Esophagus mucosa (tissue), 1 donor: ENCODE measurements at regions not wholly inside any gene's neighbourhood (a gene's known extent, or its start where the extent isn't known, plus 50 kb on each side); places are given as distances from the start of the nearest gene placed in this dataset.
A peak's percentile ranks its signal among the peaks of the same experiment; 100 is the strongest.

Source experiments
- ATAC-seq: fragments of 200-7000 bp; cut with Tn5 transposase; one replicate; pipeline ENCODE4 v1.9.1; 2020
- donor health status: DM: yes; HTN: yes; CAD: no.

GRCh38 chr4:54986095-54986846 is 139.1 kb downstream of the KDR start:
- no peak for ATAC-seq

- ATAC-seq: no peak
Measured at GRCh38 chr4:54976682-54977081, 148.7 kb downstream of the KDR start.

GRCh38 chr4:54976031-54976430 is 149.4 kb downstream of the KDR start:
- ATAC-seq: no peak

- no peak for ATAC-seq
Measured at GRCh38 chr4:54973784-54974183, 151.6 kb downstream of the KDR start.

GRCh38 chr4:54971474-54971950 is 153.9 kb downstream of the KDR start:
- peak; percentile 67 for ATAC-seq

- ATAC-seq: no peak
Measured at GRCh38 chr4:54967289-54967688, 158.1 kb downstream of the KDR start.

- peak; percentile 51 for ATAC-seq
Measured at GRCh38 chr4:54961357-54961975, 163.9 kb downstream of the KDR start.

GRCh38 chr4:54959651-54960116 is 165.7 kb downstream of the KDR start:
- no peak for ATAC-seq

- no peak for ATAC-seq
Measured at GRCh38 chr4:54959131-54959530, 166.3 kb downstream of the KDR start.

GRCh38 chr4:54958236-54958635 is 167.2 kb downstream of the KDR start:
- ATAC-seq: no peak

- ATAC-seq: no peak
Measured at GRCh38 chr4:54954656-54955388, 170.6 kb downstream of the KDR start.

- no peak for ATAC-seq
Measured at GRCh38 chr4:54946741-54947140, 178.7 kb downstream of the KDR start.

- no peak for ATAC-seq
Measured at GRCh38 chr4:54945838-54946237, 179.6 kb downstream of the KDR start.

GRCh38 chr4:54942721-54943120 is 182.7 kb downstream of the KDR start:
- no peak for ATAC-seq

- ATAC-seq: no peak
Measured at GRCh38 chr4:54941994-54942552, 183.3 kb downstream of the KDR start.

GRCh38 chr4:54940996-54941865 is 184.2 kb downstream of the KDR start:
- no peak for ATAC-seq

- no peak for ATAC-seq
Measured at GRCh38 chr4:54937501-54937900, 187.9 kb downstream of the KDR start.

- no peak for ATAC-seq
Measured at GRCh38 chr4:54933579-54933978, 191.8 kb downstream of the KDR start.

- ATAC-seq: no peak
Measured at GRCh38 chr4:54930226-54930625, 195.2 kb downstream of the KDR start.

GRCh38 chr4:54929459-54929858 is 195.9 kb downstream of the KDR start:
- ATAC-seq: no peak

- ATAC-seq: peak; percentile 93
Measured at GRCh38 chr4:54924891-54925290, 200.5 kb downstream of the KDR start.

- ATAC-seq: no peak
Measured at GRCh38 chr4:54915276-54915675, 210.1 kb downstream of the KDR start.
